CD8-positive, alpha-beta memory T cell (primary cell): ENCODE measurements at regions not wholly inside any gene's neighbourhood (a gene's known extent, or its start where the extent isn't known, plus 50 kb on each side); places are given as distances from the start of the nearest gene placed in this dataset.

ENCODE experiments used
- CTCF ChIA-PET: fragments of 350-600 bp; sonication (Branson Sonifier 250); formaldehyde crosslinking; loops from one replicate; lab custom pipeline; 2021; ENCODE audit warnings: antibody characterized with exemption; lab: Charles Lee
- POLR2A ChIA-PET: fragments of 350-600 bp; sonication (Branson Sonifier 250); formaldehyde crosslinking; loops from one replicate; lab custom pipeline; 2021; ENCODE audit warnings: antibody characterized with exemption; lab: Charles Lee
- DNase-seq, 5 donors: peaks; one replicate each; pipeline versions ENCODE4 v3.0.0 to v3.0.0-alpha.2; 2020 to 2022; ENCODE audit warnings: mixed read lengths in 1 of 5
- H3K27ac ChIP-seq: one replicate; pipeline ENCODE4 v1.7.0; 2013; ENCODE audit warnings: low read depth, mild to moderate bottlenecking, low read length, moderate library complexity
- H3K27me3 ChIP-seq: 2 replicates; pipeline ENCODE4 v1.7.0; 2013; ENCODE audit warnings: low read length, mild to moderate bottlenecking; ENCODE audit not compliant: insufficient read depth, poor library complexity, severe bottlenecking
- H3K36me3 ChIP-seq: 2 replicates; pipeline ENCODE4 v1.7.0; 2013; ENCODE audit warnings: mild to moderate bottlenecking, low read length, moderate library complexity; ENCODE audit not compliant: insufficient read depth
- H3K4me1 ChIP-seq: 2 replicates; pipeline ENCODE4 v1.7.0; 2013; ENCODE audit warnings: mild to moderate bottlenecking, low read length, moderate library complexity; ENCODE audit not compliant: insufficient read depth
- H3K4me3 ChIP-seq: 2 replicates; pipeline ENCODE4 v1.7.0; 2013; ENCODE audit warnings: mild to moderate bottlenecking, low read length
- H3K9me3 ChIP-seq: 2 replicates; pipeline ENCODE4 v1.7.0; 2013; ENCODE audit warnings: mild to moderate bottlenecking, low read length
- H3K27ac Mint-ChIP-seq, 8 donors: one replicate each; pipeline ENCODE4 v1.8.0; 2020 to 2021; ENCODE audit warnings: mixed read lengths in 8 of 8, mild to moderate bottlenecking in 6 of 8, inconsistent platforms in 3 of 8, moderate library complexity in 3 of 8
- H3K27me3 Mint-ChIP-seq, 2 donors: one replicate each; pipeline ENCODE4 v1.8.0; 2020 to 2021; ENCODE audit warnings: mixed read lengths in 2 of 2, mild to moderate bottlenecking in 1 of 2, moderate library complexity in 1 of 2
- H3K36me3 Mint-ChIP-seq, 3 donors: one replicate each; pipeline ENCODE4 v1.8.0; 2020 to 2021; ENCODE audit warnings: mixed read lengths in 3 of 3, inconsistent platforms in 1 of 3, mild to moderate bottlenecking in 1 of 3
- H3K4me1 Mint-ChIP-seq, 3 donors: one replicate each; pipeline ENCODE4 v1.8.0; 2020 to 2021; ENCODE audit warnings: mixed read lengths in 3 of 3, inconsistent platforms in 1 of 3, mild to moderate bottlenecking in 1 of 3
- H3K4me3 Mint-ChIP-seq, 7 donors: one replicate each; pipeline ENCODE4 v1.8.0; 2020 to 2021; ENCODE audit warnings: mixed read lengths in 7 of 7, mild to moderate bottlenecking in 6 of 7, moderate library complexity in 4 of 7, inconsistent platforms in 2 of 7
- H3K9me3 Mint-ChIP-seq, 5 donors: one replicate each; pipeline ENCODE4 v1.8.0; 2020 to 2022; ENCODE audit warnings: mixed read lengths in 5 of 5, mild to moderate bottlenecking in 3 of 5, moderate library complexity in 2 of 5, inconsistent platforms in 1 of 5

GRCh38 chr12:41966916-41967315 lies 177.8 kb downstream of the GXYLT1 start:
- H3K9me3 Mint-ChIP-seq: no peaks in the 10 kb centered on the region
- DNase-seq: no peak
- H3K27ac Mint-ChIP-seq: no peak overlapping the region
- H3K27me3 Mint-ChIP-seq: no peaks in the 10 kb centered on the region
- Histone ChIP-seq H3K9me3 (no peaks in the 10 kb centered on the region), H3K27ac (no peak overlapping the region), H3K4me3 (no peak overlapping the region), H3K27me3 (no peaks in the 10 kb centered on the region), H3K4me1 (no peaks in the 10 kb centered on the region), H3K36me3 (no peaks in the 10 kb centered on the region)
- H3K36me3 Mint-ChIP-seq: no peaks in the 10 kb centered on the region
- ChIA-PET POLR2A (no interaction called here), CTCF (no interaction called here)
- H3K4me1 Mint-ChIP-seq: no peaks in the 10 kb centered on the region
- H3K4me3 Mint-ChIP-seq: no peak overlapping the region

- Histone ChIP-seq H3K4me3 (no peak overlapping the region), H3K9me3 (no peaks in the 10 kb centered on the region), H3K27ac (no peak overlapping the region), H3K36me3 (no peaks in the 10 kb centered on the region), H3K27me3 (no peaks in the 10 kb centered on the region), H3K4me1 (no peaks in the 10 kb centered on the region)
- ChIA-PET CTCF (no interaction called here), POLR2A (no interaction called here)
- no peak overlapping the region for H3K4me3 Mint-ChIP-seq
- H3K27ac Mint-ChIP-seq: no peak overlapping the region
- no peak for DNase-seq
- no peaks in the 10 kb centered on the region for H3K9me3 Mint-ChIP-seq
- no peaks in the 10 kb centered on the region for H3K4me1 Mint-ChIP-seq
- no peaks in the 10 kb centered on the region for H3K36me3 Mint-ChIP-seq
- H3K27me3 Mint-ChIP-seq: no peaks in the 10 kb centered on the region
These were observed 178.7 kb downstream of the GXYLT1 start for GRCh38 chr12:41966001-41966400.

GRCh38 chr12:41963398-41963797 lies 181.3 kb downstream of the GXYLT1 start:
- Histone ChIP-seq H3K27me3 (no peaks in the 10 kb centered on the region), H3K36me3 (no peaks in the 10 kb centered on the region), H3K9me3 (no peaks in the 10 kb centered on the region), H3K4me3 (no peak overlapping the region), H3K4me1 (no peaks in the 10 kb centered on the region), H3K27ac (no peak overlapping the region)
- no peak for DNase-seq
- Mint-ChIP-seq H3K27ac (no peak overlapping the region), H3K9me3 (no peaks in the 10 kb centered on the region), H3K27me3 (no peaks in the 10 kb centered on the region), H3K4me3 (no peak overlapping the region), H3K4me1 (no peaks in the 10 kb centered on the region), H3K36me3 (no peaks in the 10 kb centered on the region)
- ChIA-PET POLR2A (no interaction called here), CTCF (no interaction called here)

- H3K9me3 Mint-ChIP-seq: no peaks in the 10 kb centered on the region
- no peak overlapping the region for H3K27ac Mint-ChIP-seq
- H3K36me3 Mint-ChIP-seq: no peaks in the 10 kb centered on the region
- H3K4me1 Mint-ChIP-seq: no peaks in the 10 kb centered on the region
- no peaks in the 10 kb centered on the region for H3K27me3 ChIP-seq
- no peak for DNase-seq
- no peak overlapping the region for H3K27ac ChIP-seq
- H3K9me3 ChIP-seq: no peaks in the 10 kb centered on the region
- H3K4me1 ChIP-seq: no peaks in the 10 kb centered on the region
- ChIA-PET POLR2A (no interaction called here), CTCF (no interaction called here)
- H3K4me3 ChIP-seq: no peak overlapping the region
- H3K27me3 Mint-ChIP-seq: no peaks in the 10 kb centered on the region
- H3K4me3 Mint-ChIP-seq: no peak overlapping the region
- H3K36me3 ChIP-seq: no peaks in the 10 kb centered on the region
These were observed 182.5 kb downstream of the GXYLT1 start for GRCh38 chr12:41962171-41962572.

GRCh38 chr12:41959271-41959670 lies 185.4 kb downstream of the GXYLT1 start:
- H3K4me3 Mint-ChIP-seq: no peak overlapping the region
- CTCF ChIA-PET: no interaction called here
- POLR2A ChIA-PET: no interaction called here
- Histone ChIP-seq H3K27ac (no peak overlapping the region), H3K9me3 (no peaks in the 10 kb centered on the region), H3K4me3 (no peak overlapping the region), H3K36me3 (no peaks in the 10 kb centered on the region), H3K4me1 (no peaks in the 10 kb centered on the region), H3K27me3 (no peaks in the 10 kb centered on the region)
- no peaks in the 10 kb centered on the region for H3K9me3 Mint-ChIP-seq
- H3K4me1 Mint-ChIP-seq: no peaks in the 10 kb centered on the region
- no peak for DNase-seq
- H3K27ac Mint-ChIP-seq: no peak overlapping the region
- no peaks in the 10 kb centered on the region for H3K36me3 Mint-ChIP-seq
- peaks cover under 1 to 6% of the 10 kb centered on the region in 2 donors for H3K27me3 Mint-ChIP-seq

GRCh38 chr12:41956353-41956752 lies 188.3 kb downstream of the GXYLT1 start:
- Mint-ChIP-seq H3K36me3 (no peaks in the 10 kb centered on the region), H3K4me3 (no peak overlapping the region)

GRCh38 chr12:41950455-41950854 lies 194.2 kb downstream of the GXYLT1 start:
- H3K27me3 Mint-ChIP-seq: peaks cover 11 to 25% of the 10 kb centered on the region in 2 donors
- H3K9me3 Mint-ChIP-seq: peaks cover 3 to 13% (median 7%) of the 10 kb centered on the region in 5 donors
- no peaks in the 10 kb centered on the region for H3K9me3 ChIP-seq
- no peaks in the 10 kb centered on the region for H3K27me3 ChIP-seq
- DNase-seq: no peak
- no peaks in the 10 kb centered on the region for H3K4me1 Mint-ChIP-seq
- peaks cover 0 to 6% (median 0%) of the 10 kb centered on the region in 3 donors for H3K36me3 Mint-ChIP-seq
- no peak overlapping the region for H3K4me3 ChIP-seq
- POLR2A ChIA-PET: no interaction called here
- no peak overlapping the region for H3K4me3 Mint-ChIP-seq
- CTCF ChIA-PET: no interaction called here
- no peaks in the 10 kb centered on the region for H3K4me1 ChIP-seq
- no peak overlapping the region for H3K27ac Mint-ChIP-seq
- no peak overlapping the region for H3K27ac ChIP-seq
- no peaks in the 10 kb centered on the region for H3K36me3 ChIP-seq

More at GRCh38 chr12:41956353-41956752, 188.3 kb downstream of the GXYLT1 start:
- Mint-ChIP-seq H3K9me3 (no peaks in the 10 kb centered on the region), H3K4me1 (no peaks in the 10 kb centered on the region), H3K27me3 (peaks cover 4 to 9% of the 10 kb centered on the region in 2 donors), H3K27ac (no peak overlapping the region)
- ChIA-PET CTCF (no interaction called here), POLR2A (no interaction called here)
- Histone ChIP-seq H3K36me3 (no peaks in the 10 kb centered on the region), H3K4me1 (no peaks in the 10 kb centered on the region), H3K9me3 (no peaks in the 10 kb centered on the region), H3K4me3 (no peak overlapping the region), H3K27me3 (no peaks in the 10 kb centered on the region), H3K27ac (no peak overlapping the region)
- no peak for DNase-seq

- POLR2A ChIA-PET: no interaction called here
- Histone ChIP-seq H3K4me3 (no peak overlapping the region), H3K9me3 (no peaks in the 10 kb centered on the region), H3K27ac (no peak overlapping the region), H3K36me3 (no peaks in the 10 kb centered on the region), H3K27me3 (no peaks in the 10 kb centered on the region), H3K4me1 (no peaks in the 10 kb centered on the region)
- no peak for DNase-seq
- H3K4me3 Mint-ChIP-seq: no peak overlapping the region
- no peaks in the 10 kb centered on the region for H3K4me1 Mint-ChIP-seq
- no peak overlapping the region for H3K27ac Mint-ChIP-seq
- CTCF ChIA-PET: no interaction called here
- peaks cover 3 to 18% (median 11%) of the 10 kb centered on the region in 5 donors for H3K9me3 Mint-ChIP-seq
- peaks cover 2 to 29% of the 10 kb centered on the region in 2 donors for H3K27me3 Mint-ChIP-seq
- peaks cover 0 to 6% (median 0%) of the 10 kb centered on the region in 3 donors for H3K36me3 Mint-ChIP-seq
These were observed 198.6 kb downstream of the GXYLT1 start for GRCh38 chr12:41946106-41946505.

- POLR2A ChIA-PET: no interaction called here
- H3K27ac Mint-ChIP-seq: no peak overlapping the region
- Histone ChIP-seq H3K4me1 (no peaks in the 10 kb centered on the region), H3K9me3 (no peaks in the 10 kb centered on the region), H3K27ac (no peak overlapping the region), H3K4me3 (no peak overlapping the region), H3K36me3 (no peaks in the 10 kb centered on the region), H3K27me3 (no peaks in the 10 kb centered on the region)
- H3K9me3 Mint-ChIP-seq: peaks cover 3 to 18% (median 11%) of the 10 kb centered on the region in 5 donors
- no peak overlapping the region for H3K4me3 Mint-ChIP-seq
- no peaks in the 10 kb centered on the region for H3K4me1 Mint-ChIP-seq
- H3K36me3 Mint-ChIP-seq: peaks cover 0 to 6% (median 0%) of the 10 kb centered on the region in 3 donors
- peaks cover 2 to 24% of the 10 kb centered on the region in 2 donors for H3K27me3 Mint-ChIP-seq
- DNase-seq: no peak
- CTCF ChIA-PET: no interaction called here
These were observed 200.5 kb downstream of the GXYLT1 start for GRCh38 chr12:41944216-41944615.
